PC-3 (cell line): ENCODE measurements at regions not wholly inside any gene's neighbourhood (a gene's known extent, or its start where the extent isn't known, plus 50 kb on each side); places are given as distances from the start of the nearest gene placed in this dataset.

ENCODE experiments used
- CTCF ChIP-seq: fragments of 300-600 bp; sonication (generic); conservative IDR thresholded peaks from 2 replicates; pipeline ENCODE4 v1.5.1; 2017; ENCODE audit warnings: antibody characterized with exemption, low read depth, mild to moderate bottlenecking, low read length
- EZH2 ChIP-seq: fragments of 300-600 bp; sonication (generic); IDR thresholded peaks from one replicate; pipeline ENCODE4 v1.6.1; 2017; ENCODE audit warnings: antibody characterized with exemption, mild to moderate bottlenecking, low read length; ENCODE audit not compliant: unreplicated experiment

DNA sequence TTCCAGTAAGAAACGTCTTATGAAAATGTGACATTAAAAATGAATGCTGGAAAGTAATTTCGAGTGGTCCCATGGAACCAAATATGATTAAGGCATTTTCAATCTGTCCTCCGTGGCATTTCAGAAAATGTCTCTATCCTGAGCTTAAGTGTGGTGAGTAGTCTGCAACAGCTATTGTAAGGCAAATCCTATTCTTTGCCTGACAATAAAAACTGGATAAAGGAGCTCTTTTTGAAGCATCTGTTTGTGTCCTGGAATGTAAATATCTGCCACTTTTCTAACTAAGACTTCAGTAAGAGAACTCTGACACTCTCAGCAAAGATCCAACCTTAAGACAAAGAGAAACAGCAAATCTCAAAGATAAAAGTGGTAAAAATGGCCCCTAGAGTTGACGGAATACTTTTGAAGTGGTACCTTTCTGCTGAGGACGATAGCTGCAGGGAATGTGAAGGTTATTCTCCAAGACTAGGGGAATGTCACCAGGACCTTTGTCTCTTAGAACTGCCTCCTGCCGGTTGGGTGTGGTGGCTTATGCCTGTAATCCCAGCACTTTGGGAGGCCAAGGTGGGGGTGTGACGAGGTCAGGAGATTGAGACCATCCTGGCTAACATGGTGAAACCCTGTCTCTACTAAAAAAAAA lies 486.7 kb upstream of the ZP4 start:
- no peak for TF ChIP-seq CTCF
- no peak for TF ChIP-seq EZH2
